GM18505 (cell line): ENCODE measurements at regions not wholly inside any gene's neighbourhood (a gene's known extent, or its start where the extent isn't known, plus 50 kb on each side); places are given as distances from the start of the nearest gene placed in this dataset.
"Not testable (repeated sequence)": the region's sequence is repeated elsewhere in the genome, so short reads cannot be mapped to it uniquely, and the experiment has no call there.

ENCODE experiments used
- ATAC-seq: cut with Tn5 transposase; IDR thresholded peaks from one replicate; pipeline ENCODE4 v1.9.1; 2021; ENCODE audit not compliant: unreplicated experiment
- POLR2A ChIP-seq: IDR thresholded peaks from 4 replicates; pipeline ENCODE4 v1.6.1; 2011; ENCODE audit warnings: borderline replicate concordance; ENCODE audit not compliant: insufficient read depth, insufficient read length; ENCODE audit errors: extremely low read depth

DNA sequence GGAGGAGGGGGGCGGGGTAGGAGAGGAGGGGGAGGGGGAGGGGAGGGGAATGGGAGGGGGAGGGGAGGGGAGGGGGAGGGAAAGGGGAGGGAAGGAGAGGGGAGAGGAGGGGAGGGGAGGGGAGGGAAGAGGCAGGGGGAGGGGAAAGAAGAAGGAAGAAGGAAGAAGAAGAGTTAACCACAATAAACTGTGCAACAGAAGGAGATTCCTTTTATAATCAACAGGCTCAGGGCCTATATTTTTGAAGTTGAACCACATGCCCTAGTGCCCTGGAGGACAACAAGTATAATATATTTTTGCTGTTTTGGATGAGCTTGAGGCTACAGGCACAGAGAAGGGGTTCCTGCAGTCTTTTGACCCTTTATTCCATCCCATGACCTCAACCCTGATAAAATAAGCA, 228.2 kb upstream of the IRF2BP2 start:
- no peak for ATAC-seq
- TF ChIP-seq POLR2A, result no peak

DNA sequence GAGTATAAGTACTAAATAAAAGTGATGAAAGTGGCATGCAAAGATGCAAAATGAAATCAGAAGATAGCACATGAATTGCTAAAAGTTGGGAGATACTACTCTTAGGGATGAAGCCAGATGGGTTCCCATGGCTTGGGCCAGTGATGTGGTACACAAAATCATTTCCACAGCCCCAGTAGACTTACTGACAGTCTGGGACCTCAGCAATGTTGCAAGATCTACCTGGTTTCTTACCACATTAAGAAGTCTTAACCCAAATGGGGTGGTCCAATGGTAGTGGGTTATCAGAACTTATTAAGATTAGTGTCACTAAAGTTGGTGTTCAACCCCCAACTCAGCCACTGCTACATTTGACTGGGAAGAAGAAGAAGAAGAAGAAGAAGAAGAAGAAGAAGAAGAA, 227.7 kb upstream of the IRF2BP2 start:
- no peak for TF ChIP-seq POLR2A
- no peak for ATAC-seq

GRCh38 chr1:234836776-234837357, 226.9 kb upstream of the IRF2BP2 start:
- no peak for ATAC-seq
- TF ChIP-seq POLR2A, result no peak

DNA sequence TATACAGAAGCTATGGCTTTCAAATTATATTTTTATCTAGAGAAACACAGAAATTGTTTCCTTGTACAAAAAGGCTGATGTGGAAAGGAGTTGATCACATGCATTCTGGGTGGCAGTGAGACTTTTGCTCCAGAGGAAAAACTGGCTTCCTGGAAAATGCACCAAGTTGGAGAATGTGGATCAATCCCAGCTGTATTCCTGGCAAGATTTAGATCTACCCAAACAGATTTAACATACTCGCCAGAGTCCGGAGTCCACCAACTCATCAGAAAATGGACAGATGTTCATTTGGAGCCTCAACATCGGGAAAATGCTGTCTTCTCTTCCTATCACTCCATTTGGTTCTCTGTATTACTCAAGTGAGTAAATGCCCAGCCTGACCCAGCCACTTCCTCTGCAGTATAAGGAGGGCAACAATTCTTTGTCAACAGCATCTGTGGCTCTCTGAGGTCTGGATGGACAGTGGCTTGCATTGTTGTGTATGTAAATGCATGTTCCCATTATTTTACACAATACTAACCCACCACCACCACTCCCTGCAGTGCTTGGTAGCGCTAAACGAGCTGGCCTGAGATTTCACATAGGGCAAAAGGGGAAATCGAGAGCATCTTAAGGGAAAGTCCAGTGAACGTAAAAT, 226.2 kb upstream of the IRF2BP2 start:
- TF ChIP-seq POLR2A, result no peak
- ATAC-seq, result no peak

GRCh38 chr1:234835239-234835638, 225.3 kb upstream of the IRF2BP2 start:
- ATAC-seq, result no peak
- no peak for TF ChIP-seq POLR2A

DNA sequence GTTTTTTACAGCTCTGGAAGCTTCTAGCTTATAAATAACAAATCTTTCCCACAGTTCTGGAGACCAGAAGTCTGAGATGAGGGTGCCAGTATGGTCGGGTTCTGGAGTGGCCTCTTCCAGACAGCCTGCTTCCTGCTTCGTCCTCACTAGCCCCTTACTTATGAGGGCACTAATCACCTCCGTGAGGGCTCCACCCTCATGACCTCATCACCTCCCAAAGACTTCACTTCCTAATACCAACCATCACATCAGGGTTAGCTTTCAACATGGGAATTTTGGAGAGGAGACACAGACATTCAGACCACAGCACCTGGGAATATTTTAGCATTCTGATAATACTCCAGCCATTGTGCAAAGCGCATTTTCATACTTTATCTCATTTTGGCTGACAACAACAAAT, 223.7 kb upstream of the IRF2BP2 start:
- ATAC-seq, result no peak
- TF ChIP-seq POLR2A, result no peak

GRCh38 chr1:234833118-234833517, 223.1 kb upstream of the IRF2BP2 start:
- no peak for ATAC-seq
- TF ChIP-seq POLR2A, result no peak

DNA sequence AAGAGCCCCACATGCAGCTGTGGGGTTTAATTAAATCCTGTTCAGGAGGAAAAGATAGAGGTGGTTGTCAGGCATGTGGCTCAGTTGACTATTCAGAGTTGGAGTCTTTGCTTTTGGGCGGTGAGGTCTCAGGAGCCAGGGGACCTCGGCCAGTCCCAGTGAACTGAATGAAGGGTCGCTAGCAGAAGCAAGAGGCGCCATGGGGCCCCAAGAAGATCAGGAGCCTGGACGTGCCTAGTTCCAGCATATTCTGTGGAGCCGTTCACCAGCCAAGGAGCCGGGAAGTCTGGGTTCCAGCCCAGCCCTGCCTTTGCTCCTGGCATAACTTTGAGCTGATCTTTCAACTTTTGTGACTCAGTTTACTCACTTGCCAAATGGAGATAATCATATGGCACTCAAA, 217.7 kb upstream of the IRF2BP2 start:
- ATAC-seq, result no peak
- TF ChIP-seq POLR2A, result no peak

GRCh38 chr1:234827181-234827580, 217.2 kb upstream of the IRF2BP2 start:
- ATAC-seq, result no peak
- no peak for TF ChIP-seq POLR2A

- no peak for TF ChIP-seq POLR2A
- ATAC-seq, result no peak
These were observed 216.4 kb upstream of the IRF2BP2 start for GRCh38 chr1:234826352-234826751.

- no peak for TF ChIP-seq POLR2A
- no peak for ATAC-seq
These were observed 215.7 kb upstream of the IRF2BP2 start for GRCh38 chr1:234825498-234826165.

DNA sequence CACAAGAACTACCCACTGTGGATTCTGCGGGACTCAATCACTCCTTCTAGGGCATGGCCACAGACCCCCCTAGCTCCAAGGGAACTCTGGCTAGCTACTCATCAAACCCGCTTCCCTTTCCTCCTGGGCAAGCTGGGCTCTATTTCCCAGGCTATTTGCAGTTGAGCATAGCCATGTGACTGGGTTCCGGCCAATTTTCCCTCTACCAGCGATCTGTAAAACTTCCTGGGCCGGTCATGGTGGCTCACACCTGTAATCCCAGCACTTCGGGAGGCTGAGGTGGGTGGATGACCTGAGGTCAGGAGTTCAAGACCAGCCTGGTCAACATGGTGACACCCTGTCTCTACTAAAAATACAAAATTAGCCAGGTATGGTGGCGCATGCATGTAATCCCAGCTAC, 214.9 kb upstream of the IRF2BP2 start:
- ATAC-seq, result not testable (repeated sequence)

DNA sequence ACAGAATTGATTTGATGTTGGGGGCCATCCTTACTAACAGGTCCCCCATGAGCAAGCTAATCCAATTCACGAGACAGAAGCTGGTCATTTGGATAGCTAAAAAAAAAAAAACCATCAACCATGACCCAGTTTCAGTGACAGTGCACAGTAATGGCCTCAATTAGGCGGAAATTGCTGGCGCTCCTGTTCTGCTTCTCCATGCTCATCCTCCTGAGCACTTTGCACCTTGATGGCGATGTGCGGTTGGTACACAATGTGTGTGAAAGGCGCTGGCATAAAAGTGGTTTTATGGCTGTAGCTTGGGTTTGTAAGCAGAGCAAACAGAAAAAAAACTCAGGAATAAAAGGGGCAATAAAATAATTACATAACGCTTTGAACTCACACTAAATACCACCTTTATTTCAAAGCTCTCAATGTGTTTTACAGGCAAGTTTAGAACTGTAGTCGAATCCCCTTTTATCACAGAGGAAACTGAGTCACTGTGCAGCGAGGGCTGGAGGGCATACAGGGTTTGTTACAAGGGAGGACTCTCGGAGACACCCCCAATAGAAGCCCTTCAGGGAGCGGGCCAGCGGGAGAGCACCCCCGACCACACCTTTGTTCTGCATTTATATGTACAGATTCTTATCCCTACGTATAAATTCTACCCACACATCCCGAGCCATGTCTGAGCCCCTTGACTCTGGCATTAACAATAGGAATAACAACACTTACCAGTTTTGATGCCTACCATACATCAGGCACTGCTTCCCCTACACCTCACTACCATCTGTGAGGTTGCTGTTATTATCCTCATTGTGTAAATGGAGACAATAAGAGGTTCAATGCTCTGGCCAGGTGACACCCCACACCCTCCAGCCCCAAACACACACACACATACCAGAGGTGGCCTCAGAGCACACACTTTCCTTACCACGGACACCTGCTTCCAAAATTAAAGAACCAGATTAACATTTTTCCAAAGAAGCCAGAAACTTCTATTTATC, 213.5 kb upstream of the IRF2BP2 start:
- no peak for ATAC-seq

More for the DNA sequence above, 213.5 kb upstream of the IRF2BP2 start:
- TF ChIP-seq POLR2A, result no peak
